OCI-LY3 (cell line): ENCODE measurements at regions not wholly inside any gene's neighbourhood (a gene's known extent, or its start where the extent isn't known, plus 50 kb on each side); places are given as distances from the start of the nearest gene placed in this dataset.
"Not testable (repeated sequence)": the region's sequence is repeated elsewhere in the genome, so short reads cannot be mapped to it uniquely, and the experiment has no call there.

Source experiments
- H2AFZ ChIP-seq: fragments of 200-600, 300-600 bp; shearing (Covaris generic); 2 replicates; pipeline ENCODE4 v1.6.0; 2014; ENCODE audit warnings: antibody characterized with exemption, low read depth, low read length
- H3K27ac ChIP-seq: fragments of 200-600, 300-600 bp; sonication (generic); 2 replicates; pipeline ENCODE4 v1.5.1; 2014; ENCODE audit warnings: mild to moderate bottlenecking, low read length, moderate library complexity, mixed read lengths
- H3K27me3 ChIP-seq: fragments of 200-600, 300-600 bp; sonication (generic); 2 replicates; pipeline ENCODE4 v1.6.1; 2014; ENCODE audit warnings: low read depth, low read length, mixed read lengths
- H3K36me3 ChIP-seq: fragments of 200-600, 300-600 bp; sonication (generic); replicated peaks from 2 replicates; pipeline ENCODE3; 2014; ENCODE audit warnings: low read depth, low read length, mixed read lengths
- H3K4me1 ChIP-seq: fragments of 300-600, 200-600 bp; sonication (generic); 2 replicates; pipeline ENCODE4 v1.6.1; 2014; ENCODE audit warnings: low read length, mixed read lengths
- H3K4me2 ChIP-seq: fragments of 200-600, 300-600 bp; sonication (generic); 2 replicates; pipeline ENCODE4 v1.6.1; 2014; ENCODE audit warnings: low read length, mixed read lengths
- H3K4me3 ChIP-seq: fragments of 300-600, 200-600 bp; sonication (generic); 2 replicates; pipeline ENCODE4 v1.5.1; 2014; ENCODE audit warnings: antibody characterized with exemption, mild to moderate bottlenecking, low read length, moderate library complexity
- H3K79me2 ChIP-seq: fragments of 300-600, 200-600 bp; shearing (Covaris generic); 2 replicates; pipeline ENCODE4 v1.6.1; 2014; ENCODE audit warnings: mild to moderate bottlenecking, low read length, mixed read lengths
- H3K9ac ChIP-seq: fragments of 300-600, 200-600 bp; shearing (Covaris generic); 2 replicates; pipeline ENCODE4 v1.6.0; 2014; ENCODE audit warnings: mild to moderate bottlenecking, low read length, moderate library complexity
- H3K9me3 ChIP-seq: fragments of 200-600, 300-600 bp; shearing (Covaris generic); 2 replicates; pipeline ENCODE4 v1.6.1; 2014; ENCODE audit warnings: low read length, mixed read lengths; ENCODE audit not compliant: insufficient read depth
- H4K20me1 ChIP-seq: fragments of 200-600, 300-600 bp; sonication (generic); 2 replicates; pipeline ENCODE4 v1.6.1; 2016; ENCODE audit warnings: low read length, mixed read lengths; ENCODE audit not compliant: insufficient read depth
- CTCF ChIP-seq: fragments of 200-600, 300-600 bp; sonication (generic); IDR thresholded peaks from 2 replicates; pipeline ENCODE4 v1.5.1; 2014; ENCODE audit warnings: antibody characterized with exemption, low read length, low read depth
- EZH2phosphoT487 ChIP-seq: fragments of 200-600 bp; shearing (Covaris generic); IDR thresholded peaks from 2 replicates; pipeline ENCODE4 v1.6.1; 2018; ENCODE audit warnings: antibody characterized with exemption, mixed run types, low read depth

GRCh38 chr4:114046331-114046730 is 66.9 kb upstream of the ARSJ start:
- TF ChIP-seq EZH2phosphoT487 (no peak), CTCF (no peak)
- H3K27me3 ChIP-seq: no peaks in the 10 kb centered on the region

GRCh38 chr4:114048154-114048553 is 68.7 kb upstream of the ARSJ start:
- not testable (repeated sequence) for H2AFZ ChIP-seq, H3K9me3 ChIP-seq

More at GRCh38 chr4:114046331-114046730, 66.9 kb upstream of the ARSJ start:
- Histone ChIP-seq H3K4me3 (no peak overlapping the region), H3K9me3 (no peaks in the 10 kb centered on the region), H3K4me1 (no peaks in the 10 kb centered on the region), H3K79me2 (no peaks in the 10 kb centered on the region), H2AFZ (no peak overlapping the region), H3K36me3 (no peaks in the 10 kb centered on the region), H3K9ac (no peak overlapping the region), H3K4me2 (no peak overlapping the region), H4K20me1 (no peaks in the 10 kb centered on the region), H3K27ac (no peak overlapping the region)

GRCh38 chr4:114052227-114052626 is 72.8 kb upstream of the ARSJ start:
- Histone ChIP-seq H3K36me3 (no peaks in the 10 kb centered on the region), H3K27me3 (no peaks in the 10 kb centered on the region), H2AFZ (no peak overlapping the region), H3K9me3 (no peaks in the 10 kb centered on the region), H3K4me1 (no peaks in the 10 kb centered on the region), H3K4me2 (no peak overlapping the region), H3K4me3 (no peak overlapping the region), H4K20me1 (no peaks in the 10 kb centered on the region), H3K79me2 (no peaks in the 10 kb centered on the region), H3K27ac (no peak overlapping the region), H3K9ac (no peak overlapping the region)
- no peak for TF ChIP-seq EZH2phosphoT487
- no peak for TF ChIP-seq CTCF

More at GRCh38 chr4:114048154-114048553, 68.7 kb upstream of the ARSJ start:
- not testable (repeated sequence) for H4K20me1 ChIP-seq, H3K27me3 ChIP-seq, H3K27ac ChIP-seq, H3K4me2 ChIP-seq, H3K4me1 ChIP-seq, H3K9ac ChIP-seq, H3K36me3 ChIP-seq, H3K4me3 ChIP-seq, H3K79me2 ChIP-seq

- TF ChIP-seq EZH2phosphoT487: no peak
- no peak for TF ChIP-seq CTCF
These were observed 77.2 kb upstream of the ARSJ start for GRCh38 chr4:114056599-114056998.

GRCh38 chr4:114057746-114058145 is 78.3 kb upstream of the ARSJ start:
- H3K9ac ChIP-seq: no peak overlapping the region

More at GRCh38 chr4:114056599-114056998, 77.2 kb upstream of the ARSJ start:
- Histone ChIP-seq H3K4me2 (no peak overlapping the region), H2AFZ (no peak overlapping the region), H3K9ac (no peak overlapping the region), H3K79me2 (no peaks in the 10 kb centered on the region), H3K4me1 (no peaks in the 10 kb centered on the region), H3K27me3 (no peaks in the 10 kb centered on the region), H3K9me3 (no peaks in the 10 kb centered on the region), H3K27ac (no peak overlapping the region), H3K36me3 (no peaks in the 10 kb centered on the region), H4K20me1 (no peaks in the 10 kb centered on the region), H3K4me3 (no peak overlapping the region)

More at GRCh38 chr4:114057746-114058145, 78.3 kb upstream of the ARSJ start:
- Histone ChIP-seq H3K79me2 (no peaks in the 10 kb centered on the region), H3K4me3 (no peak overlapping the region), H4K20me1 (no peaks in the 10 kb centered on the region), H3K27me3 (no peaks in the 10 kb centered on the region), H3K9me3 (no peaks in the 10 kb centered on the region), H3K4me2 (no peak overlapping the region), H3K36me3 (no peaks in the 10 kb centered on the region), H2AFZ (no peak overlapping the region), H3K4me1 (no peaks in the 10 kb centered on the region), H3K27ac (no peak overlapping the region)
- TF ChIP-seq CTCF (no peak), EZH2phosphoT487 (no peak)
